ENCODE measurements at regions not wholly inside any gene's neighbourhood (a gene's known extent, or its start where the extent isn't known, plus 50 kb on each side); places are given as distances from the start of the nearest gene placed in this dataset.
A peak's percentile ranks its signal among the peaks of the same experiment; 100 is the strongest.

DNA sequence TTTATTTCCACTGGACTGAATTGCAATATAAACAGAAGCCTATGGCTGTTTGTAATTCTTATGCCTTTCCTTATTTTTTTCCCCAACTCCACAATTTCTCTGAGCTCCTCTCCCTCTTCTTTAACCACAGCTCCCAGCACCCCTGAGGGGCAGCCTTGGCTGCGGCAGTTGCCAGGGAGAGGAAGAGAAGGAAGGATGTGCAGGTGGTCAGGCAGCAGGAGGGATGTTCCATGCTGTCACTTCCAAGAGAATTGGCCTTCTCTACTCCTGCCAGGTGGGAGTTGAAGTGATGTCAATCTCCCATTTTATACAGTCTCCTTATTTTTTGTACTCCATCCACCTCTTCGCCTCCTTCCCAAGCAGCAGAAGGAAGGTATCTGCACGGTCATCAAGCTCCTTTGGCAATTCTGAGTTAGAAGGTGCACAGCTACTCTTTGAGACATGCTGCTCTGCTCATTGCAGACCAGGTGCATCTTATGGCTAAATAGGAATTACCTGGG lies 343.3 kb upstream of the RPS6KA3 start:
- DNase-seq (ENCODE audit: low read depth) = no peak

DNA sequence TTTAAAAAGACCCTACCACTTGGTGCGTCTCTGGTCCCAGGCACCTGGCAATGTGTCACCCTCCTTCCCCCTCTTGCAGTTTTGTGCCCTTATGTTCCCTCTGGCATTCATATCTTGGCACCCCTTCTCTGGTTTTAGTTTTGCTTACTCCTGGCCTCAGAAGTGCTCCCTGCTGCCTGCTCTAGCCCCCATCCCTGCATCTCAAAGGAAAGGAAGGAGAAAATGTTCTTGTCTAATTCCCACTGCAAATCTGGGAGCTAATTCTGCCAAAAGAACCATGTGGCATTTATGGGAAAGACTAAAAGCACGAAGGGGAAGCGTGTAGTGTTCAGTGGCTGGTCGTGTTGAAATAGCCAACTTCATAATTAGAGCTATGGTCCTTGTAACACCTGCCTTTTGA lies 340.1 kb upstream of the RPS6KA3 start:
- DNase-seq (ENCODE audit: low read depth) = no peak

DNA sequence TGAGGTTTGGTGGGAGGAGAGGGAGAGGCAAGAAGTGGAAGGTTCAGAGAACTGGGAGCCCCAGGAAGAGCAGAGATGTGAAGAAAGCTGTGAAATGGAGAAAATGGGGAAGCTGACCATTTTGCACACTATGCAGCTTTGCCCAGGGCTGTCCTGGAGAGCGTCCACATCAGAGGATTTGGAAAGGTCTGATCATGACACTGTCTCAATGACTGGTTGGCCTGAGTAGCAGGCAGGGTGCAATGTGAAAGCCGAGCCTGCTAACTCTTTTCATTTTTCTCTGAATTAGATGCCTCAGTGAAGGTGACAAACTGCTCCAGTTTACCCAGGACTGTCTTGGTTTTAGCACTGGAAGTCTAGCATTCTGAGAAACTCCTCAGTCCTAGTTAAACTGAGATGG lies 330.1 kb upstream of the RPS6KA3 start:
- DNase-seq (ENCODE audit: low read depth) = no peak

DNA sequence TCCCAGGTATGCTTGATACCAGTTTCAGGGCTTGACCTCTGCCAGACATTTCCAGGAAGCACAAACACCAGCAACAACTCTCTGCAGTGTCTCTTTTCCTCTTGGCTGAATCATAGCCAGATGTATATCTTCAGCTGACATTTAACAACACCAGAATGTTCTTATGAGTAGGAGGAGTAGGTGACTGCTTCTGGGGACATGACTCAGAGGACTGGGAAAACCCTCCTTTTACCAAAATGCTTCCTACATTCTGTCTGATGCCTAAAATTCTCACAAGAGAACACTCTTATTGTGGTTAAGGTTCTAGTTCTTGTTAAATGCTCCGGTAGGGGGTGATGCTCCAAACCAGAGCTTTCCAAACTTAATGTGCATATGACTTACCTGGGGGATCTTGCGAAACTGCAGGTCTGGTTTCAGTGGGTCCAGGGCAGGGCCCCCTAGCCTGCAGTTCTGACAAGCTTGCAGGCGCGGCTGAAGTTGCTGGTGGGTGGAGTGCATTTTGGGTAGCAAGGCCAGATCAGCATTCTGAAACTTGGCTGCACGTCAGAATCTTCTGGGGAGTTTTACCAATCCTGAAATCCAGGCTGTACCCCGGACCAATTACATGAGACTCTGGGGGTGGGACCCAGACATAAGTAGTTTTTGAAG lies 329.3 kb upstream of the RPS6KA3 start:
- DNase-seq (ENCODE audit: low read depth) = no peak

DNA sequence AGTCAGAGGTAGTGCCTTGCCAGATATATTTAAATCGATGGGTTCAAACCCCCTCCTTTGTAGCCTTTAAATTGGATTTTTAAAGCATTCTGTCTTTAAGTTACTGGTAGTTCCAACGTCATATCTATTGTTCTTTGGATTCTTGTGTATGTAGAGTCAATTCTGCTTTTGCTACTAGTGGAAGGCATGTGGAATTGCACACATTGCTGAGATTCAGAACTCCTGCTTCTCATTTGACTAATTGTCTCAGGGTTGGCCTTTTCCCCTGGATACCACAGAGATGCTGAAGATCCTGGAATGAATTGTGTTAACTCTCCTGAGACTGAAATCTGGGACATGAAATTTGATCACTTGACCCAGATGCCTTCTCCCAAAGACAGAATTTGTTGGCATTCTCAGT lies 328.3 kb upstream of the RPS6KA3 start:
- DNase-seq (ENCODE audit: low read depth) = no peak

DNA sequence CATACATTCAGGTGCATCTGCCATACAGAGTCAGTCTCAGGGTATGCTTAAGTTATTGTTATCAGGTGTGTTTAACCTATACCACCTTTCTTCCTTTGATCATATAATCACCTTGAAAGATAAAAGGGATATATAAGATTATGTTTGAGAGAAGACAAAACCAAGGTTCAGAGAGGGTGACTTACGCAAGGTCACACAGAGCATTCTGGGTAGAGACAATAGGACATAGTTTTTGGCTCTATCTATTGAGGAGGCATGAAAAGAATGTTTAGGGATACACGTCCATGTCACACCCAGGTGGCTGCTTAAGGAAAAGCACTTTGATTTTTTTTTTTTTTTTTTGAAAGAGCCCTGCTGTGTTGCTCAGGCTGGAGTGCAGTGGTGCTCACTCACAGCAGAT lies 327.1 kb upstream of the RPS6KA3 start:
- no peak for DNase-seq (ENCODE audit: low read depth)

DNA sequence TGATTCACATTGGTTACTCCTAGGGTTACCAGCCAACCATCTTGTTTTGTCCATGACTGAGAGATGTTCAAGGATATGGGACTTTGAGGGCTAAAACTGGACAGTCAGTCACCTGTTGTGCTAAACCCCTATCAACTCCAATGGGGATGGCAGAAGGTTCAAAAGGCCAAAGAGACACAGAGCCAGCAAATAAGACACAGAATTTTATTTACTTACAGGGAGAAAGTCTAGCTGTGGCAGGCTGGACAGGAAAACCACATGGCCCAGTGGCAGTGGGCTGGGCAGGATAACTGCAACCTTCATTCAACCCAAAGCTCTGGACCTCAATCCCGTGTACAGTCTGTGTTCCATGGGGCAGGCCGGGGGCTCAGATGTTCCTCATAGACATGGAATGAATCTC lies 326.7 kb upstream of the RPS6KA3 start:
- no peak for DNase-seq (ENCODE audit: low read depth)

DNA sequence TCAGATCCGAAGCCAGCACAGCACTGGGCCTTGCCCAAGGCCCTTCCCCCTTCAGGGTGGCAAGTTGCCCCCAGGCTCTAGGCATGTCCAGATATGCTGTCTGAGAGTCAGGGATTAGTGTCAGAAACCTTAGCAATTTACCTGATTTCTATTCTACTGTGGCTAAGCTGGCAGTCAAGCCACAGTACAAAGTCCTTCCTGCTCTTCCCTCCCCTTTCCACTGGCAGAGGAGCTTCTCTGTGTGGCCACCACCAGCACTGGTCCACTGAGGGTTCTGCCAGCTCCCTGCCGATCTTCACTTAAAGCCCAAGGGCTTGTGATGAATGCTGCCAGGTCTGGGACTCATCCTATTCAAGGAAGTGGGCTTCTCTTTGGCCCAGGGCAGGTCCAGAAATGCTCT lies 324.5 kb upstream of the RPS6KA3 start:
- DNase-seq (ENCODE audit: low read depth) = no peak

DNA sequence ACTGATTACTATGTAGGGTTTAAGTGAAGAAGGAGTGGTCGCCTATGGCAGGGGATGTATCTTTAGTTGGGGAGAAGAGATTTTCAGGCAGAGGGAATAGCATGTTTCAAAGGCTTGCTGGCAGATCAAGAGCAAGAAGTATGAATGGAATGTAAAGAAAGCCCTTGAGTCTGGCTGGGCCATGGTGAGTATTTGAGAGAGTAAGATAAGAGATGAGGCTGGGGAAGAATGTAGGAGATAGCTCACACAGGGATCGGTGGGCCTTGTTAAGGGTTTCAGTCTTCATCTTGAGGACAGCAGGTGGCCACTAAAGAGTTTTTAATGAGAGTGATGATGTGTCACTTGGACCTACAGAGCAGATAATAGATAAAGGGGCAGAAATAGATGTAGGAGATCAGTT lies 319.1 kb upstream of the RPS6KA3 start:
- no peak for DNase-seq (ENCODE audit: low read depth)

DNA sequence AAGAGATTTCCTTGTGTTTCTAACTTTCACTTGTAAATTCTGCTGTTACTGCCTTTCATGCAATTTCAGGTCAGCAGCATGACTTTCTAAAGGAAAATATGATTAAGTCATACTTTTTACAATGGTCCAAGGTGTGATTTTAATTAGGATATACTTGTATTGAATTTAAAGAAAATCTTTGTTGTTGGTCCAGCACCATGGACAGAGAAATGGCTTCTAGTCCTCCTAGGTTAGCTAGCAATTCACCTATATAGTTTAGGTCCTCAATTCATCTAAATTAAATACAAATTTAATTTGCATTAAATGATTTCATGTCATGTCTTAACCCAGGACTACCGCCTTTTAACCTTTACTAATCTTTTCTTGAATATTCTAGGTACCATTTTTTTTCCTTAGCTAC lies 304.9 kb upstream of the RPS6KA3 start:
- no peak for DNase-seq (ENCODE audit: low read depth)

DNA sequence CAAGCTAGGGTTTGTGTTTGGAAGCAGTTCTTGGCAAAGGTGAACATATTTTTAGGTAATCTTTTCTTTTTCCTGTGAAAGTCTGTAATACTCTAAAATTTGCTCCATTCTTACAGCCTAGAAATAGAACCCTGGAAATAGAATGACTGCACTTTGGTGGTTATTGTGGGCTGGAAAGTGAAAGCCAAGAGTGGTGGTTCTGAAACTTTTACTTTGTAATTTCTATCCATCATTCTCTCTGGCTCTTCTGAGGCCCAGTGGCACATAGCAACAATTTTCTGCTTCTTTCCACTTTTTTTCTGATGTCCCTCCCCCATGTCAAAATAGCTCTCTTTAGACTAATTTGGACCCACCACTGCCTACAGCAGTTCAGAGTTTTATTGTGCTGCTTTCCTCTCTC lies 300.4 kb upstream of the RPS6KA3 start:
- no peak for DNase-seq (ENCODE audit: low read depth)

DNA sequence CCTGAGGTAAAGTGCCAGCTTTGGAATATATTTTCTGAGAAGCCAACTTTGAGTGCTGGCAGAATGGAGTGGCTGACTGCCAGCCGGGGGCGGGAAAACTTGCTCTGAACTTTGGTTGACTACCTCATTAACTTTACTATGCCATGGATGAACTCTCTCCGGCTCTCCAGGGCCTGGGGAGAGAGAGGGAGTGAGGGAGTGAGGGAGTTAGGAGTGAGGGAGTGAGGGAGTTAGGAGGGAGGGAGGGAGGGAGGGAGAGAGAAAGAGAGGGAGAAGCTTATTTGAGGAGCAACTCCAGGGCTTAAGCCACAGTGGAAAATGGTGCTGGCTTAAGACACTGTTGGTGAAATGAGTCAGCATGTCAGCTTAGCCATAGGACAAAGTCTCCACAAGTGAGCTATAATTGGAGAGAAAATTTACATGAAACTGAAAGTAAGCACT lies 280.9 kb upstream of the RPS6KA3 start:
- DNase-seq (ENCODE audit: low read depth) = no peak

DNA sequence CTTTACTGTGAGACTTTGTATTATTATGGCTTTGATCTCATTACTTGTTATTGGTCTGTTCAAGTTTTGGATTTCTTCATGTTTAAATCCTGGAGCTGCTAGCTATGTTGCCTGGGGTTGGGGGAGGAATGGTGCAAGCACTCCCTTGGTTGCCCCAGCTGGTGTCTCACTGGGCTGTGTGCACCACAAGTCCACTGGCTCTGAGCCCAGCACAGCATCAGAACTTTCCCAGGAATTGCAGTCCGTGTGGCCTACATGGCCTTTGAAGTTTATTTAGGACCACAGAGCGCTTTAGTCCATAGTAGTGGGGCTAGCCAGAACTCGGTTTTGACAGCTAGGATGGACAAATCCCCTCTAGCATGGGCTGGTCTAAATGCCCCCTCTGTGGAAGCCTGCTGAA lies 278.8 kb upstream of the RPS6KA3 start:
- no peak for DNase-seq (ENCODE audit: low read depth)

DNA sequence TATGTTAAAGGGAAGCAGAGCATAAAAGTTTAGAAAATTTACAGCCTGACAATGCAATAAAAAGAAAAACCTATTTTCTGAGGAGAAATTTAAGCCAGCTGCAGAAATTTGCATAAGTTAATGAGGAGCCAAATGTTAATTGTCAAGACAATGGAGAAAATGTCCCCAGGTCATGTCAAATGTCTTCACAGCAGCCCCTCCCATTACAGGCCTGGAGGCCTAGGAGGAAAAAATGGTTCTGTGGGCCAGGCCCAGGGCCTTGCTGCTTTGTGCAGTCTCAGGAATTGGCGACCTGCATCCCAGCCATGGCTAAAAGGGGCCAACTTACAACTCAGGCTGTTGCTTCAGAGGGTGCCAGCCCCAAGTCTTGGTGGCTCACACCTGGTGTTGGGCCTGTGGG lies 275.4 kb upstream of the RPS6KA3 start:
- DNase-seq (ENCODE audit: low read depth) = no peak

DNA sequence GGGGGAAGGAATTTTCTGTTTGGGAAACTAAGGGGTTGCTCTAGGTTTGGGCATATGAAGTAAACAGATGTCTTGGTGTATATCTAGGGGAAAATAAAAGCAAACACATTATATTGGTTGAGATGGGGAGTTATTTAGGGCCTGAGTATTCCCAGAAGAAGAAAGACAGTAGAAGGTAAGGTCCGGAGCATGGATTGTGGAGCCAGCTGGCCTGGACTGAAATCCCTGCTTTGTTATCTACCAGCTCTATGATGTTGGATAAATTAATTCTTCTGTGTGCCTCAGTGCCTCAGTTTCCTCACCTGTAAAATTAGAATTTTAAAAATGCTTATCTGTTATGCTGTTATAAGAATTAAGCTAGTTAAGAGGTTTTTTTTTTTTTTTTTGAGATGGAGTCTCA lies 272.3 kb upstream of the RPS6KA3 start:
- no peak for DNase-seq (ENCODE audit: low read depth)

DNA sequence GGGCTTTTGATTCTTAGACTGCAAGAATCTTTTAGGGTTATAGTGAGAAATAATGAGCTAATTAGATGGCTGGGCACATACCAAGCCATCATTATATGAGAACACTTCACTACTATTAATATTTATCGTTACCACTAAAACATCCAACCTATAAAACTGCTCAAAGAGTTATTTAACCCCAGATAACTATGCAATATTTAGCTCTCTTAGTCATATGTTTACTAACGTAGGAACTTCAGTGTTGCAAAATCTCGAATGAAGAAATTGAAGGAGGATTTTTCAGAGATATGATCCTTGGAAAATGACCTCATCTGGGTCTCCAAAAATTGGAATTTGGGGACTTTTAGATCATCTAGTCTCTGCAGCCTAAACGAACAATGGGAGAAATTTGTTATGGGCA lies 265.0 kb upstream of the RPS6KA3 start:
- no peak for DNase-seq (ENCODE audit: low read depth)

DNA sequence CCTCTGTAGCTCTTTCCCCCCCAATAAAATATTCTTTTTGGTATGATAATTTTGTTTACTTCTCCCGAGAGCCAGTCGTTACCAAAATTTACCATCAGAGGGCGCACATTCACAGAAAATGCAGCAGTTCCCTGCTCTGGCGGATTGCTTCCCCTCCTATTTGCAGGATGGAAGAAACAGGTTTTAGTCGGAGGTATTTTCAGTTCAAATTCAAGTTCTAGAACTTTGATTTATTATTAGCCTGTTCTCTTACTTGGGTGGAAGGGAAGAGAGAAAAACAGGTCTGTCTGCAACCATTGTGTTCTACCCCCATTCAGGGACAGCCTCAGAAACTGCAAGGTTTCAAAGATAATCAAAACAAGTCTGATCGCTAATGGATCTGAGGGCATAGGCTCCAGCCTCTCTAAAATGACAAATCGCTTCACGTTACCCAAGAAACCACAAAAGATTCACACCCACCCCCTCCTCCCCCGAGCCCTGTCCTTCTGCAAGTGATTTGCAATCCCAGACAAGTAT lies 263.8 kb upstream of the RPS6KA3 start:
- DNase-seq (ENCODE audit: low read depth) = peak; percentile 35

DNA sequence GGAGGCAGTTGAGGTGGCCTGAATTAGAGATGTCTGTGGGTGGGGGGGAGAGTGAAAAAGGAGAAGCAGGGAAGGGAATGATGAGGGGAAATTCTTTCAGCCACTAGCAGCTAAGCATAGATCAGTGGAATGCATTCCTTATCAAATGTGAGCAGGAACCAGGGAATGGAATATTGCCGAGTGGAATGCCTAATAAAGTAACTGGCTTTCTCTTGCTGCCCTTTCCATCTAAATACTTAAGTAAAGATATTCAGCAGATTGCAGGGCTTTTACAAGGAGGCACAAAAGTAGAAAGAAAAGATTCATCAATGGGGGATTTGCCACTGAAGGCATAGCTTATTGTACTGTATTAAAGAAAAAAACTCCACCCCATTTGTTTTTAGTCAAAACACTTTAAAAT lies 263.0 kb upstream of the RPS6KA3 start:
- DNase-seq (ENCODE audit: low read depth) = no peak

DNA sequence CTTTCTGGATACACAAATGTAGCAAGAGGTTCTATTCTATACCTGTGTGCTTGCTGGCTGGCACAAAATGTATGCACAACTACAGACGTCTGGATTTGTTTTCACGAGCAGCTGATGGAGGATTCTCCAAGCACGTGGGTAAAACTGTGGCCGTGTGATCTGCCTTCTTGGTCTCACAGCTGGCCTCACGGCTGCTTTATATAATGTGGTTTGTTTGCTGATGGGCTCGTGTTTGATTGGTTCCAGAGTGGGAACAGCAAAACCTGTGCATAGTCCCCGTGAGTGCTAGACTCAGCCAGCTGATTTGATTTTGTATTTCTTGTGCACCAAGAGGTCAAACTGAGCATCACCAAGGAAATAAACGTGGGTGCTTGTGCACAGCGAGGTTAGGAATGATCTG lies 262.6 kb upstream of the RPS6KA3 start:
- DNase-seq (ENCODE audit: low read depth) = no peak

DNA sequence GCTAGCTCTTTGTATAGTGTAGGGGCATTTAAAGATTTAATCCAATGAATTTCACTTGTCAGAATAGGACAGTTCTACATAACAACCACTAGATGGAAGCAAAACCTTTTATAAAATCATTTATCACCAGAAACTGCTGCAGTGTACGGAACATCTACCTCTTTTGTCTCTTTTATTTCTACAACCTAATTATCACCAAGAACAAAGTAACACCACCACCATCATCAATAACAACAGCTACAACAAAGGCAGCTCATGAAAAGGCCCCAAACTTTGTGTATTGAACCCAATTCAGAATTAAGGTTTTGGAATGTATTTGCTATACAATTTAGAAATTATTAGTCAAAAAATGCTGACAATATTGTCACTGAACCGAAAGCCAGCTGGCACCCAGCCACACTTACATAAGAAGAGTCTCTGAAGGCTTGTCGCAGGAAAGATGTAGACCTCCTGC lies 260.9 kb upstream of the RPS6KA3 start:
- no peak for DNase-seq (ENCODE audit: low read depth)

DNA sequence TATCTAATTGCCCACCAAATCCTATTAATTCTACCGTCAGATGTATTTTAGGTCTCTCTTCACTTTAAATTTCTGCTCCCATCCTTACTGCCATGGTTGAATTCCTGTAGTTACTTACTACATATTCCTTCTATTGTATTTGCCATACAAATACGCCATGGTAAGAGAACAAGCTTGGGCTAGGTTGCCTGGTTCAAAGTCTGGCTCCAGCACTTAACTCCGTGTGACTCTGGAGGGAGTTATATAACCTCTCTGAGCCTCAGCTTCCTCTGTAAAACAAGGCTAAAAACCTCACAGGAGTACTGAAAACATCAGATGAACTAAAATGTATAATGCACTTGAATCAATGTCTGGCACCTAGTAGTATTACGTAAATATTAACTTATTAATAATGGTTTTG lies 260.3 kb upstream of the RPS6KA3 start:
- DNase-seq (ENCODE audit: low read depth) = no peak

DNA sequence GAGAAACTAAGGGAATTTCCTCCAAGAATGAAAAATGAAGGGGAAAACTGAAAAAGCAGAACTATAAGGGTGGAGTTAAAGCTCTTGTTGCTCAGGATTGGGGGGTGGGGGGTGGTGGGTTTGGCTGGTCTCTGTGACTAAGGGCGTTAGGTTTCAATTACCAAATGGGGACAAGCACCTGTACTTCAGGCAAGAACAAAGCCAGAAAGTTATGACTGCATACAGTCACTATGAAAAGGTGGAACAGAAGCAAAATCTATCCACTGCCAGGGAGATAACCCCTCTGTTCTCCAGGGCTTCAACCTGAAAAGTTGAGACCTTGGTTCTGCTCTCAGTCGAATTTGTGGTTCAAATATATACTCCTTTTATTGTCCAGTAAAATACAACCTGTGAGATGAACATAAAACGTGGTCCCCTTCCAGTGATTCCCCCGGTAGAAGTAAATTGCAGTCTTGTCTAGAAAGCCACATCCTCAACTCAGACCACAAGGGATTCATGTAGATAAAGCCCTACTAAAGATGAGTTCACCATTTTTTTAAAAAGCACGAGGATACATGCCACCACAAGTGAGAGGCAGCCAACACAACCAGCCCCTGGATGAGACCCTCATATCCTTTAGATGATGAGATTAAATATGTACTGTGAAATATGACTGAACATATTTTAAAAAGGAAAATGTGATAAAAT lies 257.1 kb upstream of the RPS6KA3 start:
- DNase-seq (ENCODE audit: low read depth) = no peak

DNA sequence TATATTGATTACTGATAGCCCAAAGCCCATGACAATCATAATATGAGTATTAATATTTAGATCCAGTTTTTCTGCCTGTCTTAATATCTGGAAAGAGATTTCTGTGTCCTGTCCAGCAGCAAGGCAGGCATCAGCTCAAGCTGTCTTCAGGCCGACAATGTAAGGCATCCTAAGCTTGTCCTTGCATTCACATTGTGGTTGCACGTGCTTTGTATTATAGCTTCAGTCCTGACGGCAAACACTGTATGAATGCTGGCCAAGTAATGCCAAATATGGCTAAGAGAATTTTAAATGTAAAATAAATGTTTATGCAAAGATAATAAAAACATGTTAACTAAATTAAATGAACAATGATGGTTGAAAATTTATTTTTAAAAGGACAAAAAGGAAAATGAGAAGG lies 255.7 kb upstream of the RPS6KA3 start:
- DNase-seq (ENCODE audit: low read depth) = no peak

DNA sequence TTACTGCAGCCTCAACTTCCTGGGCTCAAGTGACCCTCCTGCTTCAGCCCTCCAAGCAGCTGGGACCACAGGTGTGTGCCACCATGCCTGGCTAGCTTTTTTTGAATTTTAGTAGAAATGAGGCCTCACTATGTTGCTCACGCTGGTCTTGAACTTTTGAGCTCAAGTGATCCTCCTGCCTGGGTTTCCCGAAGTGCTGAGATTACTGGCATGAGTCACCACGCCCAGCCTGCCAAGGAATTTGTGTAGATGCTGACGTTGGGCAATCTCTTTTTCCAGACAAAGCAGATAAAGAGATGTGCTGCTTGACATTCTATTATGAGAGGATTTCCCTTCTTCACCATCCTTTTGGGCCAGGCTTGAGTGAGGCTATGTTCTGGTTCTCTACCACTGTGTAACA lies 254.5 kb upstream of the RPS6KA3 start:
- DNase-seq (ENCODE audit: low read depth) = no peak
